Stimulated activated CD8-positive, alpha-beta memory T cell treated with anti-CD3 and anti-CD28 coated beads, Interleukin-4, amount 100 ng/mL, for 48 hours (primary cell): ENCODE measurements at regions not wholly inside any gene's neighbourhood (a gene's known extent, or its start where the extent isn't known, plus 50 kb on each side); places are given as distances from the start of the nearest gene placed in this dataset.

ENCODE experiments used
- DNase-seq: peaks from one replicate; pipeline ENCODE4 v3.0.0-alpha.2; 2020

GRCh38 chr22:48333323-48333763 lies 1494.3 kb downstream of the BRD1 start:
- DNase-seq = no peak

GRCh38 chr22:48332438-48333322 lies 1495.0 kb downstream of the BRD1 start:
- no peak for DNase-seq

- DNase-seq = no peak
Measured at GRCh38 chr22:48331691-48332220, 1495.9 kb downstream of the BRD1 start.

- DNase-seq = no peak
Measured at GRCh38 chr22:48331266-48331665, 1496.4 kb downstream of the BRD1 start.

- DNase-seq = no peak
Measured at GRCh38 chr22:48327721-48328120, 1500.0 kb downstream of the BRD1 start.

- no peak for DNase-seq
Measured at GRCh38 chr22:48323746-48324145, 1503.9 kb downstream of the BRD1 start.

- DNase-seq = no peak
Measured at GRCh38 chr22:48322907-48323306, 1504.8 kb downstream of the BRD1 start.

- no peak for DNase-seq
Measured at GRCh38 chr22:48321986-48322545, 1505.6 kb downstream of the BRD1 start.

- no peak for DNase-seq
Measured at GRCh38 chr22:48320683-48321451, 1506.8 kb downstream of the BRD1 start.

- no peak for DNase-seq
Measured at GRCh38 chr22:48320048-48320682, 1507.5 kb downstream of the BRD1 start.

- DNase-seq = no peak
Measured at GRCh38 chr22:48319321-48320047, 1508.2 kb downstream of the BRD1 start.

- DNase-seq = no peak
Measured at GRCh38 chr22:48318575-48319320, 1508.9 kb downstream of the BRD1 start.

GRCh38 chr22:48318173-48318572 lies 1509.5 kb downstream of the BRD1 start:
- DNase-seq = no peak

GRCh38 chr22:48316257-48317250 lies 1511.1 kb downstream of the BRD1 start:
- DNase-seq = no peak

- DNase-seq = no peak
Measured at GRCh38 chr22:48315439-48316256, 1512.0 kb downstream of the BRD1 start.

GRCh38 chr22:48314073-48314472 lies 1513.6 kb downstream of the BRD1 start:
- no peak for DNase-seq

- no peak for DNase-seq
Measured at GRCh38 chr22:48313175-48313830, 1514.4 kb downstream of the BRD1 start.

- no peak for DNase-seq
Measured at GRCh38 chr22:48310740-48311139, 1516.9 kb downstream of the BRD1 start.

- no peak for DNase-seq
Measured at GRCh38 chr22:48310289-48310688, 1517.4 kb downstream of the BRD1 start.
